ENCODE measurements at regions not wholly inside any gene's neighbourhood (a gene's known extent, or its start where the extent isn't known, plus 50 kb on each side); places are given as distances from the start of the nearest gene placed in this dataset.

GRCh38 chr12:94026596-94026995 lies 121.8 kb upstream of the PLXNC1 start:
- Histone ChIP-seq H3K36me3 (no peaks in the 10 kb centered on the region), H3K4me1 (no peaks in the 10 kb centered on the region), H3K27me3 (peaks cover 4% of the 10 kb centered on the region; the same call in 1 of the 2 replicates), H3K9me3 (no peaks in the 10 kb centered on the region), H3K4me3 (ENCODE audit: low read depth, low read length) (no peak overlapping the region)
- TF ChIP-seq CTCF (IDR thresholded peaks at IDR 0.05; ENCODE audit: low read depth, low read length) = no peak
- no peak for DNase-seq

GRCh38 chr12:94027561-94027960 lies 120.8 kb upstream of the PLXNC1 start:
- no peaks in the 10 kb centered on the region for H3K9me3 ChIP-seq
- no peak overlapping the region for H3K4me3 ChIP-seq (ENCODE audit: low read depth, low read length)
- TF ChIP-seq CTCF (IDR thresholded peaks at IDR 0.05; ENCODE audit: low read depth, low read length) = no peak
- no peaks in the 10 kb centered on the region for H3K4me1 ChIP-seq
- DNase-seq = no peak
- H3K27me3 ChIP-seq = peaks cover 12% of the 10 kb centered on the region
- H3K36me3 ChIP-seq = no peaks in the 10 kb centered on the region

DNA sequence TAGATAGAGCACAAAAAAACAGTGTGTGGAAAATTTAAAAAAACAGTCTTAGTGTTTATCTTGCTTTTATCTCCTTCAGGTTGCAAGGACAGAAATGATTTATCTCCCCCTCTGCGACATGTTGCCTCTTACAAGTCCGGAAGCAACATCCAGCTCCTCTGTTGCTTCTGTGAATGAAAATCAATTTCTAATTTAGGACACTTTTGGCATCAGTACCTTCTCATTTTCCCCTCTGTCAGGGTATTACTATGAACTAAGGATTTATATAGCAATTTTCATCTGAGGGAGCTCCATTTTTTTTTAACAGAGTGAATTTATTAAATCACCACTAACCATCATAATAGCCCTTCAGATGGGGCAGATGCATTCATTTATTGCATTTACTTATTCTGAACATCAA lies 116.6 kb upstream of the PLXNC1 start:
- TF ChIP-seq CTCF (IDR thresholded peaks at IDR 0.05; ENCODE audit: low read depth, low read length) = no peak
- Histone ChIP-seq H3K4me1 (no peaks in the 10 kb centered on the region), H3K27me3 (peaks cover 15% of the 10 kb centered on the region), H3K4me3 (ENCODE audit: low read depth, low read length) (no peak overlapping the region), H3K36me3 (no peaks in the 10 kb centered on the region), H3K9me3 (no peaks in the 10 kb centered on the region; the same call in 1 of the 2 replicates)
- DNase-seq = no peak

DNA sequence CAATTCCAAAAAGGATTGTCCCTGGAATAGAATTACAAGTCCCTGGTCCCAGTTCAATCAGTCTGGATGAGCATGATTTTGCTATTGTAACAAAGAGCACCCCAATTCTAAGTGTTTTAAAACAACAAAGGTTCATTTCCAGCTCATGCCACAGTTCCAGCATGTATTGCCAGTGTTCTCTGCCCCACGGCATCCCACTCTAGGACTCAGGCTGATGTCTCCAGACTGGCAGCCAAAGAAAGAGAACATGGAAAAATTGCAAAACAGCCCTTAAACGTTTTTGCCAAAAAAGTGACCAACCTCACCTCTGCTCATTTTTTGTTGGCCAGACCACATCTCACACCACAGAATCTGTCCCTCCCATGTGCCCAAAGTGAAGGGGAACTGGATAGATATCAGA lies 116.0 kb upstream of the PLXNC1 start:
- DNase-seq = no peak

DNA sequence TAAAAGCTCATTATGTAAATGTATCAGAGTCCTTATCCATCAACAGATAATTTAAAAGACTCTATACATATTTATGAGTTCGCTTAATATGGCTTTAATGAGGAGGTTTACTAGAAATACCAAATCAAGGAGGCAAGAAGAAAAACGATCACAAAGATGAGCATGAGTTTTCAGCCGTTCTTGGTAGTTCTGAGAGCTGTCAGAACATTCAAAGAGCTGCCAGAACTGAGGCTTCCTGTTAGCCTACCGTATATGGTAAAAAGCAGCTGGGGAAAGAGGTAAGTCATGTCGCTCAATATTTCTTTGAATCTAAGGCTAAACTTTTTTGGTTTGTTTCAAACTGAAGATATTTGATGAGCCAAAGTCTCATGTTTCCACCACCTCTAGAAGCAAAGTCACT lies 115.3 kb upstream of the PLXNC1 start:
- no peak for TF ChIP-seq CTCF (IDR thresholded peaks at IDR 0.05; ENCODE audit: low read depth, low read length)
- Histone ChIP-seq H3K27me3 (peaks cover 15% of the 10 kb centered on the region), H3K4me1 (no peaks in the 10 kb centered on the region), H3K4me3 (ENCODE audit: low read depth, low read length) (no peak overlapping the region), H3K36me3 (no peaks in the 10 kb centered on the region), H3K9me3 (no peaks in the 10 kb centered on the region; the same call in 1 of the 2 replicates)
- DNase-seq = no peak

More for the DNA sequence above, 116.0 kb upstream of the PLXNC1 start:
- Histone ChIP-seq H3K9me3 (no peaks in the 10 kb centered on the region; the same call in 1 of the 2 replicates), H3K4me1 (no peaks in the 10 kb centered on the region), H3K4me3 (ENCODE audit: low read depth, low read length) (no peak overlapping the region), H3K36me3 (no peaks in the 10 kb centered on the region), H3K27me3 (peaks cover 15% of the 10 kb centered on the region)
- no peak for TF ChIP-seq CTCF (IDR thresholded peaks at IDR 0.05; ENCODE audit: low read depth, low read length)

- Histone ChIP-seq H3K4me3 (ENCODE audit: low read depth, low read length) (no peak overlapping the region), H3K4me1 (no peaks in the 10 kb centered on the region), H3K9me3 (no peaks in the 10 kb centered on the region; the same call in 1 of the 2 replicates), H3K27me3 (peaks cover 15% of the 10 kb centered on the region), H3K36me3 (no peaks in the 10 kb centered on the region)
- TF ChIP-seq CTCF (IDR thresholded peaks at IDR 0.05; ENCODE audit: low read depth, low read length) = no peak
- no peak for DNase-seq
These were observed 114.6 kb upstream of the PLXNC1 start for GRCh38 chr12:94033784-94034183.
